Chondrocyte (in vitro differentiated cells): ENCODE measurements at regions not wholly inside any gene's neighbourhood (a gene's known extent, or its start where the extent isn't known, plus 50 kb on each side); places are given as distances from the start of the nearest gene placed in this dataset.

Experiments
- DNase-seq: peaks from one replicate; pipeline ENCODE4 v3.0.0; 2021; ENCODE audit warnings: mixed read lengths, low spot score
- H3K27ac Mint-ChIP-seq: one replicate; pipeline ENCODE4 v1.8.0; 2021; ENCODE audit warnings: mild to moderate bottlenecking, moderate library complexity, mixed read lengths; ENCODE audit not compliant: unreplicated experiment
- H3K27me3 Mint-ChIP-seq: 2 replicates; pipeline ENCODE4 v1.8.0; 2021; ENCODE audit warnings: low read depth, mixed read lengths
- H3K36me3 Mint-ChIP-seq: 2 replicates; pipeline ENCODE4 v1.8.0; 2021; ENCODE audit warnings: low read depth, mixed read lengths
- H3K4me1 Mint-ChIP-seq: 2 replicates; pipeline ENCODE4 v1.8.0; 2021; ENCODE audit warnings: low read depth, mild to moderate bottlenecking, mixed read lengths
- H3K4me3 Mint-ChIP-seq: one replicate; pipeline ENCODE4 v1.8.0; 2021; ENCODE audit warnings: mild to moderate bottlenecking, moderate library complexity, mixed read lengths; ENCODE audit not compliant: unreplicated experiment
- H3K9me3 Mint-ChIP-seq: 2 replicates; pipeline ENCODE4 v1.8.0; 2021; ENCODE audit warnings: low read depth, mixed read lengths
- CTCF ChIP-seq: fragments of 200-600 bp; sonication (generic); IDR thresholded peaks from 2 replicates; pipeline ENCODE4 v1.5.0; 2021; ENCODE audit warnings: antibody characterized with exemption, mild to moderate bottlenecking, moderate library complexity

- no peak for TF ChIP-seq CTCF
- H3K4me1 Mint-ChIP-seq = peaks cover 16% of the 10 kb centered on the region
- H3K4me3 Mint-ChIP-seq = no peak overlapping the region
- no peaks in the 10 kb centered on the region for H3K27me3 Mint-ChIP-seq
- DNase-seq = no peak
- H3K36me3 Mint-ChIP-seq = peaks cover 3% of the 10 kb centered on the region
- peaks cover 4% of the 10 kb centered on the region for H3K9me3 Mint-ChIP-seq
- H3K27ac Mint-ChIP-seq = no peak overlapping the region
Measured at GRCh38 chr6:25124216-25124715, 154.9 kb upstream of the CARMIL1 start.

- H3K4me3 Mint-ChIP-seq = no peak overlapping the region
- no peak for TF ChIP-seq CTCF
- peaks cover 5% of the 10 kb centered on the region for H3K36me3 Mint-ChIP-seq
- no peaks in the 10 kb centered on the region for H3K27me3 Mint-ChIP-seq
- DNase-seq = no peak
- peaks cover 22% of the 10 kb centered on the region for H3K4me1 Mint-ChIP-seq
- H3K9me3 Mint-ChIP-seq = peaks cover 4% of the 10 kb centered on the region
- no peak overlapping the region for H3K27ac Mint-ChIP-seq
Measured at GRCh38 chr6:25125736-25126135, 153.4 kb upstream of the CARMIL1 start.

GRCh38 chr6:25127076-25127837, 151.9 kb upstream of the CARMIL1 start:
- H3K27me3 Mint-ChIP-seq = no peaks in the 10 kb centered on the region
- H3K4me3 Mint-ChIP-seq = no peak overlapping the region
- H3K4me1 Mint-ChIP-seq = peaks cover 17% of the 10 kb centered on the region
- H3K27ac Mint-ChIP-seq = no peak overlapping the region
- TF ChIP-seq CTCF = no peak
- peaks cover 5% of the 10 kb centered on the region for H3K36me3 Mint-ChIP-seq
- no peak for DNase-seq
- H3K9me3 Mint-ChIP-seq = no peaks in the 10 kb centered on the region

- DNase-seq = no peak
- H3K27ac Mint-ChIP-seq = no peak overlapping the region
- peaks cover 8% of the 10 kb centered on the region for H3K36me3 Mint-ChIP-seq
- H3K9me3 Mint-ChIP-seq = peaks cover 8% of the 10 kb centered on the region
- no peak overlapping the region for H3K4me3 Mint-ChIP-seq
- H3K4me1 Mint-ChIP-seq = peaks cover 24% of the 10 kb centered on the region
- TF ChIP-seq CTCF = peak; percentile 8
- H3K27me3 Mint-ChIP-seq = no peaks in the 10 kb centered on the region
Measured at GRCh38 chr6:25130518-25130917, 148.7 kb upstream of the CARMIL1 start.

GRCh38 chr6:25132934-25133333, 146.2 kb upstream of the CARMIL1 start:
- no peak for DNase-seq
- peak overlapping the region; percentile 52 for H3K27ac Mint-ChIP-seq
- peaks cover 8% of the 10 kb centered on the region for H3K9me3 Mint-ChIP-seq
- H3K27me3 Mint-ChIP-seq = no peaks in the 10 kb centered on the region
- H3K4me3 Mint-ChIP-seq = no peak overlapping the region
- peaks cover 46% of the 10 kb centered on the region for H3K4me1 Mint-ChIP-seq
- peaks cover 7% of the 10 kb centered on the region for H3K36me3 Mint-ChIP-seq
- no peak for TF ChIP-seq CTCF
